Thoracic aorta (tissue), 2 donors: ENCODE measurements at regions not wholly inside any gene's neighbourhood (a gene's known extent, or its start where the extent isn't known, plus 50 kb on each side); places are given as distances from the start of the nearest gene placed in this dataset.

Source experiments
- ATAC-seq: fragments of 150-250 bp; one replicate; pipeline ENCODE4 v1.8.0; 2017; ENCODE audit warnings: low read depth; ENCODE audit not compliant: insufficient number of reproducible peaks, low FRiP score
- DNase-seq: peaks from one replicate; pipeline ENCODE4 v3.0.0-alpha.2; 2020; ENCODE audit warnings: low spot score
- H3K27ac ChIP-seq, 2 donors: fragments of 200-600 bp; sonication (generic); 1 replicate in 1 of 2; 2 replicates in 1 of 2; pipeline ENCODE4 v1.5.1; 2016; ENCODE audit warnings: mild to moderate bottlenecking in 2 of 2, moderate library complexity in 2 of 2
- H3K27me3 ChIP-seq: fragments of 200-600 bp; sonication (generic); replicated peaks from 2 replicates; pipeline ENCODE4 v1.6.0; 2016; ENCODE audit warnings: mild to moderate bottlenecking; ENCODE audit not compliant: insufficient read depth
- H3K36me3 ChIP-seq: fragments of 200-600 bp; sonication (generic); one replicate; pipeline ENCODE4 v1.5.1; 2016
- H3K4me1 ChIP-seq, 2 donors: fragments of 200-600 bp; sonication (generic); 1 replicate in 1 of 2; 2 replicates in 1 of 2; pipeline versions ENCODE4 v1.5.1 to v1.6.0; 2016; ENCODE audit warnings: low read depth in 2 of 2, mild to moderate bottlenecking in 1 of 2; ENCODE audit not compliant: control insufficient read depth in 1 of 2
- H3K4me3 ChIP-seq: fragments of 200-600 bp; sonication (generic); 2 replicates; pipeline ENCODE4 v1.5.1; 2016; ENCODE audit warnings: mild to moderate bottlenecking
- H3K9me3 ChIP-seq: fragments of 200-600 bp; sonication (generic); 2 replicates; pipeline ENCODE4 v1.5.1; 2016
- CTCF ChIP-seq: fragments of 200-600 bp; sonication (generic); IDR thresholded peaks from one replicate; pipeline ENCODE4 v1.5.1; 2019; ENCODE audit warnings: antibody characterized with exemption

DNA sequence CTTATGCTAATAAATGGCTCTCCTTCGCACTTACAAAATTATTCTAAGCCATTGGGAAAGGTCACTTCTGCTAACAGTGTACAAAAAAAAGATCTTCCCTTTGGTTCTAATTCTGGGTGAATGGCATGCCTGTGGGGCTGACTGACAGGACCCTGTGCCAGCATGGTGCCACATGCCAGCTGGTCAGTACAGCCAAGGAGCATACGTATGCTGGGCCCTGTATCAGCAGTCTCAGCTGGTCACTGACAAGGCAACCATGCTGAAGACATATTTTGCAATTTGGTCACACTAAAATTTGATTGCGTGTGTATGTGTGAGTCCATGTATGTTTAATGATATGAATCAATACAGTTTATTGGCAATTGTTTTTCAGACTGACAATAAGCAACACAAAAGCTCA lies 246.1 kb downstream of the TBL1XR1 start:
- DNase-seq (peak; percentile 28), ATAC-seq (peak; percentile 55)
- Histone ChIP-seq H3K4me1 (peaks cover 14 to 24% of the 10 kb centered on the region in 2 donors), H3K27ac (peak overlapping the region; percentile 65 to 71), H3K9me3 (no peaks in the 10 kb centered on the region), H3K4me3 (no peak overlapping the region), H3K36me3 (no peaks in the 10 kb centered on the region), H3K27me3 (no peaks in the 10 kb centered on the region)
- TF ChIP-seq CTCF, result no peak

DNA sequence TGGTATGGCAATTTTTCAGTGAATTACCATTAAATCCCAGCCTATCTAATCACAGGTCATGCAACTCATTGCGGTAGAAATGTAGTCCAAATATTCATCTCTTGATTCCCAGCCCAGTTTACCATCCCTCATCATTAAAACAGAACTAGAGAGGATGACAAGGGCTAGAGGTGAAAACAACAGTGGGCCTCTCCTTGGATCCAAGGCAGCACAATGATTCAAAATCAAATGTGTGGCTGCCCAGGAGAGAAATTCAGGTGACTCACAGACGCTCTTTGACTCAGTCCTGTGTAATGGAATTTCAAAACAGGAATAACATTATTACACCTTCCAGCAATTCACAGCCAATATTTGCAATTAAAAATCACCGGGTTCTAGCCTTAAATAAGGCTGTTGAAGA lies 246.5 kb downstream of the TBL1XR1 start:
- TF ChIP-seq CTCF, result no peak
- Histone ChIP-seq H3K36me3 (no peaks in the 10 kb centered on the region), H3K27me3 (no peaks in the 10 kb centered on the region), H3K27ac (peak overlapping the region; percentile 65 to 71), H3K9me3 (no peaks in the 10 kb centered on the region), H3K4me3 (no peak overlapping the region), H3K4me1 (peaks cover 14 to 24% of the 10 kb centered on the region in 2 donors)
- DNase-seq (no peak), ATAC-seq (no peak)

DNA sequence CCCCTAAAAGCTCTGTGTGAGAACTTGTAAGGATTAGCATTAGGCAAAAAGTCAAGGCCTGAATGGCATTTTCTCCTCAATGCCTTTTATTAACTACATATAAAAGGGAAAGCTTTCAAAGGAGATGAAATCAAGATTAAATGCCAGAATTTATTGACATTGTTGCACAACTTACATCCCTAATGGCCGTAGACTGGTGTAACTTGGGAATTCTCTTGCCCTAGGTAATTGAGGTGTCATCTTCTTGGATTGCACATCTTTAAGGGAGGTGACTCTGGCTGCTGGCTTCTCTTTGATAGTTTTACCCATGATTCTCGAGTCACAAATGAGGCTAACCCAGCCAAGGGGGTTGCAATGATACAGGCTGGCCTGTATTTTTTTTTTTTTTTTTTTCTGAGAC lies 249.1 kb downstream of the TBL1XR1 start:
- no peak overlapping the region for H3K27ac ChIP-seq
- H3K36me3 ChIP-seq, result no peaks in the 10 kb centered on the region
- ATAC-seq (no peak), DNase-seq (no peak)
- H3K4me1 ChIP-seq, result peaks cover 14 to 24% of the 10 kb centered on the region in 2 donors
- TF ChIP-seq CTCF, result no peak
- no peaks in the 10 kb centered on the region for H3K27me3 ChIP-seq
- no peaks in the 10 kb centered on the region for H3K9me3 ChIP-seq
- no peak overlapping the region for H3K4me3 ChIP-seq

- no peak for TF ChIP-seq CTCF
- DNase-seq (no peak), ATAC-seq (no peak)
- Histone ChIP-seq H3K9me3 (no peaks in the 10 kb centered on the region), H3K4me3 (no peak overlapping the region), H3K4me1 (peaks cover 7 to 15% of the 10 kb centered on the region in 2 donors), H3K36me3 (no peaks in the 10 kb centered on the region), H3K27ac (no peak overlapping the region), H3K27me3 (no peaks in the 10 kb centered on the region)
These were observed 251.1 kb downstream of the TBL1XR1 start for GRCh38 chr3:176946202-176946601.

DNA sequence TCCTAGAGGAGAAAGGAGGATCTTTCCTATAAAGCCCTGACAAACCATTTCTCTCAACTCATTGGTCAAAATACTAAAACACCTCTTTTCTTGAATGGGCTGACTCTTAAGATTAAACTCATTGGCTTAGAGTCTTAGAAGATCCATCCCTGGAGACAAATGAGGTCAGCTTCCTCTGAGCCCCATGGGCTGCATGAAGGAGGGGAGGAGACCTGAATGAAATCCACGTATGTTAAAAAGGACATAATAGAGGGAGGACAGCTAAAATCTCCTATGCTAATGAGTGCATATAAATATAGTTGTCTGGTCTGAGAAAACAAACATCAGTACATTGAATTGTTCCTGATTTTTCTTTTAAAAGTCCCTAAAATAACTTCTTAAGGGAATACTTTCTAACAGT lies 255.0 kb downstream of the TBL1XR1 start:
- ATAC-seq, result no peak
- no peak for TF ChIP-seq CTCF
- DNase-seq, result no peak
- H3K9me3 ChIP-seq, result no peaks in the 10 kb centered on the region
- no peak overlapping the region for H3K27ac ChIP-seq
- H3K36me3 ChIP-seq, result no peaks in the 10 kb centered on the region
- H3K4me1 ChIP-seq, result peaks cover 0 to 5% of the 10 kb centered on the region in 2 donors
- H3K4me3 ChIP-seq, result no peak overlapping the region
- no peaks in the 10 kb centered on the region for H3K27me3 ChIP-seq
